Kidney epithelial cell (primary cell): ENCODE measurements at regions not wholly inside any gene's neighbourhood (a gene's known extent, or its start where the extent isn't known, plus 50 kb on each side); places are given as distances from the start of the nearest gene placed in this dataset.

Experiments
- DNase-seq: peaks from one replicate; pipeline ENCODE4 v3.0.0-alpha.2; 2010; ENCODE audit warnings: low read depth
- H3K27me3 ChIP-seq: 2 replicates; pipeline ENCODE4 v1.6.0; 2011; ENCODE audit warnings: low read length; ENCODE audit not compliant: control insufficient read depth, insufficient read depth
- H3K36me3 ChIP-seq: 2 replicates; pipeline ENCODE4 v1.5.1; 2011; ENCODE audit warnings: low read length; ENCODE audit not compliant: control insufficient read depth, insufficient read depth
- H3K4me3 ChIP-seq: 2 replicates; pipeline ENCODE4 v1.5.1; 2011; ENCODE audit warnings: low read depth, mild to moderate bottlenecking, control low read depth, low read length
- TF ChIP-seq, protein P1 (sequence below): IDR thresholded peaks from 2 replicates; pipeline ENCODE4 v1.5.1; 2011; ENCODE audit warnings: mild to moderate bottlenecking, moderate library complexity, low read length, control low read depth, inconsistent platforms; ENCODE audit not compliant: insufficient read depth, poor library complexity, severe bottlenecking

GRCh38 chr2:78024996-78025395, 502.8 kb upstream of the LRRTM4 start:
- peak; percentile 52 for DNase-seq
- Histone ChIP-seq H3K36me3 (no peaks in the 10 kb centered on the region), H3K27me3 (no peaks in the 10 kb centered on the region), H3K4me3 (no peak overlapping the region)
- TF ChIP-seq, protein P1, sequence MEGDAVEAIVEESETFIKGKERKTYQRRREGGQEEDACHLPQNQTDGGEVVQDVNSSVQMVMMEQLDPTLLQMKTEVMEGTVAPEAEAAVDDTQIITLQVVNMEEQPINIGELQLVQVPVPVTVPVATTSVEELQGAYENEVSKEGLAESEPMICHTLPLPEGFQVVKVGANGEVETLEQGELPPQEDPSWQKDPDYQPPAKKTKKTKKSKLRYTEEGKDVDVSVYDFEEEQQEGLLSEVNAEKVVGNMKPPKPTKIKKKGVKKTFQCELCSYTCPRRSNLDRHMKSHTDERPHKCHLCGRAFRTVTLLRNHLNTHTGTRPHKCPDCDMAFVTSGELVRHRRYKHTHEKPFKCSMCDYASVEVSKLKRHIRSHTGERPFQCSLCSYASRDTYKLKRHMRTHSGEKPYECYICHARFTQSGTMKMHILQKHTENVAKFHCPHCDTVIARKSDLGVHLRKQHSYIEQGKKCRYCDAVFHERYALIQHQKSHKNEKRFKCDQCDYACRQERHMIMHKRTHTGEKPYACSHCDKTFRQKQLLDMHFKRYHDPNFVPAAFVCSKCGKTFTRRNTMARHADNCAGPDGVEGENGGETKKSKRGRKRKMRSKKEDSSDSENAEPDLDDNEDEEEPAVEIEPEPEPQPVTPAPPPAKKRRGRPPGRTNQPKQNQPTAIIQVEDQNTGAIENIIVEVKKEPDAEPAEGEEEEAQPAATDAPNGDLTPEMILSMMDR, result no peak

- no peaks in the 10 kb centered on the region for H3K36me3 ChIP-seq
- no peaks in the 10 kb centered on the region for H3K27me3 ChIP-seq
- TF ChIP-seq, protein P1, result no peak
- DNase-seq, result no peak
- H3K4me3 ChIP-seq, result no peak overlapping the region
These were observed 507.3 kb upstream of the LRRTM4 start for GRCh38 chr2:78029392-78029995.

DNA sequence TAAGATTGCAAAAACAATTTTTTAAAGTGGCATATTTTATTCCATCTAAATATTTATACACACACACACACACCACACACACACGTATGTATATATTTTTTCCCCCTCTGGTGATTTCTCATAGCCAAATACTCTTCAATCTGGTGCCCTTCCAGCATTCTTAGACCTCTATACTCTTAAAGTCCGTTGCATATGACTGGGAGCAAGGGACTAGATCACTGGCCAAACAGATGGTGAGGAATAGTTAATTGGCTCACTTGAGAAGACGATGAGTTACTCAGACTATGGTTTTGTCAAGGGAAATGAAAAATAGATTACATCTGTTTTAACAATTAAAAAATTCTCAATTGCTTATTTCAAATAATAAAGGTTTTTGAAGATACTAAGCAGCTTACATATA, 512.5 kb upstream of the LRRTM4 start:
- DNase-seq, result no peak
- Histone ChIP-seq H3K4me3 (no peak overlapping the region), H3K27me3 (no peaks in the 10 kb centered on the region), H3K36me3 (no peaks in the 10 kb centered on the region)
- TF ChIP-seq, protein P1, result no peak

DNA sequence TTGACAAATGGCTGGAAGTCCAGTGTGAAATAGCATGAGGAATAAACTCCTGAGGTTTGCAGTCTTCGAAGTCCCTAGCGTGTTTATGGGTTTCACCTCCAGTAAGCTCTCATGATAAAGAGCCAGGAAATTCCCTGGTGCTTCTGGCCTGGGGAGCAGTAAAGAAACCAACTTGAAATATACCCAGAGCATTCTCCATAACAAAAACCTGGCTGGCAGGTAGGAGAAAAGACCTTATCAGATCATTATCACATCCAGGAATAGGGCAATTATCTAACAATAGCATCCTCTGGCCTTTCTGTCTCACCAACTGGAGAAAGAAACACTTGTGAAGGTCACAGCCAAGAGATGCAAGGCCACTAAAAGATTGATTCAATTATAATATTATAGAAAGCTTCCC, 513.6 kb upstream of the LRRTM4 start:
- no peaks in the 10 kb centered on the region for H3K27me3 ChIP-seq
- no peak overlapping the region for H3K4me3 ChIP-seq
- no peak for DNase-seq
- no peaks in the 10 kb centered on the region for H3K36me3 ChIP-seq
- TF ChIP-seq, protein P1, result no peak

GRCh38 chr2:78051480-78051879, 529.3 kb upstream of the LRRTM4 start:
- Histone ChIP-seq H3K36me3 (no peaks in the 10 kb centered on the region), H3K4me3 (no peak overlapping the region), H3K27me3 (no peaks in the 10 kb centered on the region)
- DNase-seq, result no peak
- TF ChIP-seq, protein P1, result no peak

- H3K4me3 ChIP-seq, result no peak overlapping the region
- DNase-seq, result no peak
- H3K36me3 ChIP-seq, result no peaks in the 10 kb centered on the region
- TF ChIP-seq, protein P1, result no peak
- H3K27me3 ChIP-seq, result no peaks in the 10 kb centered on the region
These were observed 534.8 kb upstream of the LRRTM4 start for GRCh38 chr2:78056976-78057375.
